Stimulated activated CD4-positive, alpha-beta T cell treated with anti-CD3 and anti-CD28 coated beads, Interleukin-12 subunit alpha, Interleukin-12 subunit beta, amount 100 ng/mL, for 48 hours (primary cell): ENCODE measurements at regions not wholly inside any gene's neighbourhood (a gene's known extent, or its start where the extent isn't known, plus 50 kb on each side); places are given as distances from the start of the nearest gene placed in this dataset.

Experiments
- DNase-seq, 3 donors: peaks; one replicate each; pipeline ENCODE4 v3.0.0-alpha.2; 2020; ENCODE audit warnings: low read depth in 2 of 3, low spot score in 1 of 3

- DNase-seq = peak; percentile 44 to 67 (median 52)
Observed at GRCh38 chr12:4030929-4031702, 157.9 kb upstream of the PARP11 start.

DNA sequence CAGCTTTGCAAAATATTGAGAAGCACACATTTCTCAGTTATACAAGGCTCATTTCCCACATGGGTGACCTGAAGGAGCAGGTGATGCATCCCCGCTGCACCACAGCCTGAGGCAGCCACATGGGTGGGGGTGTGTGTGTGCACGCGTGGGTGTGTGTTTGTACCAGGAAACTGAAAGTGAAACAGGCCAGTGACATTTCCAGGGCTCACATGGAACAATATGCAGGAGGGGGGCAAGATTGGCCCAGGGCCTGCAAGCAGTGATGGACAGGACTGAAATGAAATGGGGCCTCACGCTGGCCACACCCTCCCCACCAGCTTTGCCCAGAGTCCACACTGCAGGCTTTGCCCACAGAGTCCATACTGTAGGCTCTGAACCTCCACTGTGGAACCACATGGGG, 154.2 kb upstream of the PARP11 start:
- DNase-seq = peak; percentile 34 to 42 (median 42)

GRCh38 chr12:4026517-4026916, 153.3 kb upstream of the PARP11 start:
- no peak for DNase-seq

DNA sequence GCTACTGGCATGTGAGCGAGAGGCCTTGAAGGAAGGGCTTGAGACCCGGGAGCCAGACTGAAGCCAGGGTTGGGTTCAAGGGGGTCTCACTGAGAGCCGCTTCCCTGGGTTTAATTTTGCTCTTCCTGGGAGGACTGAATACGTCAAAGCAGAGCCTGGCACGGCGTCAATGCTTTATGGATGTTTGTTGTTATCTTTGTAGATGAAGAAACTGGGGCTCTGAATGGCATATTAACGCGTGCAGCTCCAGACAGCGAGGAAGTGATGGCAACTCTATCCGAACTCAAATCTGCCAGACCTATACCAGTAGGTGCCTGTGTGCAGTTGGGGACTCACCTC, 152.8 kb upstream of the PARP11 start:
- no peak for DNase-seq

DNA sequence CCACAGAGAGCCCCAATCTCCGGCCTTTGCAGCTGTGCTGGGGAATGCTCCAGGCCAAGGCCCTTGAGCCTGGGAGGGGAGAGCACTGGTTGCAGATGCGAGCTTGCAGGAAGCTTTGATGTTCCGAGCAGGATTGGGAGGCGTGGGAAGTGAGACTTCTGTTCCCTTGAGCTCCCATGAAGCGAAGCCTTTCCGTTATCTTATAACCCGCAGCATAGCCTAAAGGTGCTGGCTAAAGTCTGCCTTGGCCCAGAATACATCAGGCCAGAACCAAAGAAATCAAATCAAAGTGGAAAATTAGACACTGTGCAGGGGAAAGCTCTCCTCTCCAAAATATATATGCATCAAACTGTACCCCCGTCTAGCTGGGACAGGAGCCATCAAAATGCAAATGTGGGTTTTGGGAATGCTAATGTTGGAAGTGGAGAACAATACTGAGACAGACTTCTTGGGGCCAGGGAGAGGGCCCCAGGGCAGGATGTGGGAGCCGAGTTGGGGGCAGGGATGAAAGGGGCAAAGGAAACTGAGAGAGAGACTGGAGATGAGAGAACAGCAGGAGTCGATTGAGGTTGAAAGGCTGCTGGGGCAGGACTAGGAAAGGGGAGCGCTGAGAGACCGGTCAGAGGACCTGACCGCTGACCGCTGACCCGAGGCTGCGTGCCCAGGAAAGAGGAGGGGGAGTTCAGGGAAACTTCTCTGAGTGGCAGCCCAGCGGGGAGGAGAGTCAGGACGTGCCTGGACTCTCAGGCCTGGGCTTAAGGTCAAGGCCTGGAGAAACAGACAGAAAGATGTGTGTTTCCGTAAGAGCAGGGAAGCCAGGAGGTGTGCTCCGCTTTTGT, 152.2 kb upstream of the PARP11 start:
- DNase-seq = no peak

GRCh38 chr12:4024701-4025100, 151.5 kb upstream of the PARP11 start:
- DNase-seq = no peak

- no peak for DNase-seq
Observed at GRCh38 chr12:4015225-4016091, 142.3 kb upstream of the PARP11 start.

DNA sequence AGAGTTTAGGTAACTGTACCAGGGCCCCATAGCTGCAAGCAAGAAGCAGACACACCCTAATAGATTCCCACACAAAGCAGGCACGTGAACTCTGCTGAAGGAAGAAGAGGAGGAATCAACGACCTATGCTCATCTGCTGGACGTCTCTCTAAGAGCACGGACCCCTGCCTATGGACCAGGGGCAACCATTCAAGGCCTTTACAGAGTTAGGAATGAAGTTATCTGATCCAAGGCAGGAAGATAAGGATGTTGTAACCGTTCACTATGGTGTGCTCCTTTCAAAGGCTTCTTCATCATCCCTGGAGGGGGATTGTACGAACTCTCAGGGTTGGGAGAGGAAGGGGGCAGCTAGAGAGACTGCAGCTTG, 141.6 kb upstream of the PARP11 start:
- no peak for DNase-seq

- no peak for DNase-seq
Observed at GRCh38 chr12:4014444-4014843, 141.2 kb upstream of the PARP11 start.

- no peak for DNase-seq
Observed at GRCh38 chr12:4012977-4013968, 140.1 kb upstream of the PARP11 start.

DNA sequence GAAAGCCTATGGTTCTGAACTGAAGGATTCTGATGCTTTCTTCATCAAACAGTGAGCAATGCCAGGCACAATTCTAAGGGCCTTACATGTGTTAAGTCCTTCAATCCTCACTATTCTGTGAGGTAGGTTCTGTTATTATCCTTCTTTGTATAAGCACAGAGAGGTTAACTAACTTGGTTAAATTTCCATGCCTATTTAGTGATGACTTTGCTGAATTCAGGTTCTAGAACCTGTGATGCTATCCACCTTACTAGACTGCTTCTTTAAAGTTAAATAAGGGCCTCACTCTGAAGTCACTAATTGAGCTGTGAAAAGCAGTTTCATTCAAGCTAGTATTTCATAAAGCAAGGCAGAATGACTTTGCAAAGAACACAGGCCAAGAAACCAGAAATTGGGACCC, 138.9 kb upstream of the PARP11 start:
- DNase-seq = no peak

- no peak for DNase-seq
Observed at GRCh38 chr12:4011597-4011996, 138.4 kb upstream of the PARP11 start.

- no peak for DNase-seq
Observed at GRCh38 chr12:4009979-4010704, 136.9 kb upstream of the PARP11 start.

GRCh38 chr12:4006743-4007142, 133.5 kb upstream of the PARP11 start:
- no peak for DNase-seq

DNA sequence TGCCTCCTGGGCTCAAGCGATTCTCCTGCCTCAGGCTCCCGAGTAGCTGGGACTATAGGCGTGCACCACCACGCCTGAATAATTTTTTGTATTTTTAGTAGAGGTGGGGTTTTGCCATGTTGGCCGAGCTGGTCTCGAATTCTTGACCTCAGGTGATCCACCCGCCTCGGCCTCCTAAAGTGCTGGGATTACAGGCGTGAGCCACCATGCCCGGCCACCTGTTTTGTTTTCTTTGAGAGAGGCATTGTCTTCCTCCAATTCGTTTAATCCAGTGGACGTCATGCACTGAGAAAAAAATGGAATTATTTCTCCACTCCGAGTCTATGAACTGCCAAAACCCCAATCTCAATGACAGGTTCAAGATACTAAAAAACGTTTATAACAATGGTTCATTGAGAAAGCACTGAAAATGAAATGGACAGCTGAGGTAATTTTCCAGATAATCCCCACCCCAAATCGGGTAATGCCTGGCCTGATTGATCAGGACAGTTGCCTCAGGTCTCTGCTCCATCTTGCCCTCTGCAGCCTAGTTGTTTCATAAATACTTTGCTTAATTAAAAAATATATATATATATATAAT, 132.7 kb upstream of the PARP11 start:
- no peak for DNase-seq

- DNase-seq = no peak
Observed at GRCh38 chr12:4003576-4003975, 130.4 kb upstream of the PARP11 start.

DNA sequence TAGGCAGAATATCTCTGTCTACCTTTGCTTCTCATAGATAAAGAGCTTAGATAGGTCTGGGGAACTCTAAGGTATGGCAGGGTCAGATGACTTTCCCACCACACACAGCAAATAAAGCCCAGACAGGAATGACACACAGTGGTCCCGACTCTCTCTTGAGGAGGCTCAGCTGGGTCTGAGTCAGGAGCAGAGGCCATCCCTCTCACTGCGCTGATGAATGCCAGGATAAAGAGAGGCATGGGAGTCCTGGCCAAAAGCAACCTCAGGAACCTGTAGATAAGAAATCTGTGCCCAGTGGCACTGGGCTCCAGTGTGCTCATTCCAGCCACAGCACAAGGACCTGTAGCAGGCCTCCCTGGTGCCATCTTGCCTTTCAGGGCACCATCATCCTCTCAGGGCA, 129.4 kb upstream of the PARP11 start:
- no peak for DNase-seq

GRCh38 chr12:4001841-4002240, 128.6 kb upstream of the PARP11 start:
- DNase-seq = no peak

DNA sequence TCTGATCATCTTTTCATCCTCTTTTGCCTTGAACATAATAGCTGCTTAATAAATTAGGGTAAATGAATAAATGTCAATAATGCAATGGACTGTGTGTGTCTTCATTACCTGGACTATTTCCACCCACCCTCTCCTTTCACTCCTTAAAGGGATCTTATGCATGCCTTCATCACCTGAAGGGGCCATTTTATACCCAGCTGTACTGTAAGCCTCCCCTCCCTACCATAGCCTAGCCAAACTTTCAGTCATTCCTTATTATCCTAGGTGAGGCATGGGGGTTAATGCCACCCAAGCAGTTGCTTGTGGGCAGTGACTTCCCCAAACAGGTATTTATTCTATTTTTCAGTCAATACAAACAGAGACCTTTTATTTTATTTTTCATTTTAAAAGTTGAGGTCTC, 127.8 kb upstream of the PARP11 start:
- DNase-seq = no peak
